CD4-positive, alpha-beta T cell treated with Interleukin-21 for 1 hour (primary cell): ENCODE measurements at regions not wholly inside any gene's neighbourhood (a gene's known extent, or its start where the extent isn't known, plus 50 kb on each side); places are given as distances from the start of the nearest gene placed in this dataset.
"Not testable (repeated sequence)": the region's sequence is repeated elsewhere in the genome, so short reads cannot be mapped to it uniquely, and the experiment has no call there.

Experiments
- DNase-seq: peaks from one replicate; pipeline ENCODE4 v3.0.0-alpha.2; 2020

- DNase-seq: no peak
Observed at GRCh38 chr5:15383469-15383868, 116.5 kb upstream of the FBXL7 start.

- DNase-seq: no peak
Observed at GRCh38 chr5:15383021-15383420, 117.0 kb upstream of the FBXL7 start.

- DNase-seq: no peak
Observed at GRCh38 chr5:15377573-15378340, 122.2 kb upstream of the FBXL7 start.

GRCh38 chr5:15376803-15377202 lies 123.2 kb upstream of the FBXL7 start:
- no peak for DNase-seq

- no peak for DNase-seq
Observed at GRCh38 chr5:15376088-15376487, 123.9 kb upstream of the FBXL7 start.

GRCh38 chr5:15375559-15375958 lies 124.4 kb upstream of the FBXL7 start:
- DNase-seq: no peak

GRCh38 chr5:15374886-15375285 lies 125.1 kb upstream of the FBXL7 start:
- DNase-seq: no peak

GRCh38 chr5:15373151-15373550 lies 126.8 kb upstream of the FBXL7 start:
- no peak for DNase-seq

GRCh38 chr5:15371184-15371583 lies 128.8 kb upstream of the FBXL7 start:
- no peak for DNase-seq

- no peak for DNase-seq
Observed at GRCh38 chr5:15368835-15369234, 131.1 kb upstream of the FBXL7 start.

GRCh38 chr5:15367489-15367888 lies 132.5 kb upstream of the FBXL7 start:
- no peak for DNase-seq

- DNase-seq: no peak
Observed at GRCh38 chr5:15366676-15367391, 133.1 kb upstream of the FBXL7 start.

- no peak for DNase-seq
Observed at GRCh38 chr5:15365070-15365469, 134.9 kb upstream of the FBXL7 start.

- DNase-seq: no peak
Observed at GRCh38 chr5:15363601-15364000, 136.4 kb upstream of the FBXL7 start.

- not testable (repeated sequence) for DNase-seq
Observed at GRCh38 chr5:15357092-15357453, 142.9 kb upstream of the FBXL7 start.

GRCh38 chr5:15356308-15357091 lies 143.5 kb upstream of the FBXL7 start:
- DNase-seq: not testable (repeated sequence)

- DNase-seq: no peak
Observed at GRCh38 chr5:15354021-15354420, 146.0 kb upstream of the FBXL7 start.

GRCh38 chr5:15353086-15353645 lies 146.8 kb upstream of the FBXL7 start:
- no peak for DNase-seq

GRCh38 chr5:15350614-15351013 lies 149.4 kb upstream of the FBXL7 start:
- no peak for DNase-seq

GRCh38 chr5:15346738-15347137 lies 153.2 kb upstream of the FBXL7 start:
- DNase-seq: no peak

GRCh38 chr5:15344954-15345353 lies 155.0 kb upstream of the FBXL7 start:
- no peak for DNase-seq

- no peak for DNase-seq
Observed at GRCh38 chr5:15338546-15338945, 161.4 kb upstream of the FBXL7 start.

- DNase-seq: no peak
Observed at GRCh38 chr5:15334551-15335266, 165.3 kb upstream of the FBXL7 start.
